Breast epithelium (tissue), 4 donors: ENCODE measurements at regions not wholly inside any gene's neighbourhood (a gene's known extent, or its start where the extent isn't known, plus 50 kb on each side); places are given as distances from the start of the nearest gene placed in this dataset.

ENCODE experiments used
- DNase-seq, 2 donors: peaks; one replicate each; pipeline ENCODE4 v3.0.0-alpha.2; 2019; ENCODE audit warnings: low spot score in 2 of 2
- H3K27ac ChIP-seq, 2 donors: fragments of 200-600 bp; sonication (generic) in 1 of 2; one replicate each; pipeline ENCODE4 v1.5.1; 2016 to 2019; ENCODE audit warnings: mild to moderate bottlenecking in 1 of 2
- H3K27me3 ChIP-seq, 2 donors: fragments of 200-600 bp; sonication (generic) in 1 of 2; one replicate each; pipeline versions ENCODE4 v1.5.1 to v1.6.0; 2017 to 2019; ENCODE audit warnings: control low read depth in 1 of 2, mild to moderate bottlenecking in 1 of 2
- H3K36me3 ChIP-seq: fragments of 200-600 bp; one replicate; pipeline ENCODE4 v1.5.1; 2019
- H3K4me1 ChIP-seq, 2 donors: fragments of 200-600 bp; sonication (generic); one replicate each; pipeline ENCODE4 v1.5.1; 2016 to 2019; ENCODE audit warnings: control low read depth in 1 of 2
- H3K4me3 ChIP-seq, 3 donors: fragments of 200-600 bp; sonication (generic); 1 replicate in 2 of 3; 2 replicates in 1 of 3; pipeline ENCODE4 v1.5.1; 2016 to 2019; ENCODE audit warnings: mild to moderate bottlenecking in 3 of 3, moderate library complexity in 2 of 3
- H3K9me3 ChIP-seq, 2 donors: fragments of 200-600 bp; sonication (generic) in 1 of 2; one replicate each; pipeline ENCODE4 v1.5.1; 2016 to 2019; ENCODE audit warnings: control low read depth in 1 of 2
- CTCF ChIP-seq, 3 donors: fragments of 450-650 bp; IDR thresholded peaks; one replicate each; pipeline ENCODE4 v1.5.1; 2016 to 2017; ENCODE audit warnings: antibody characterized with exemption in 3 of 3, mild to moderate bottlenecking in 3 of 3, moderate library complexity in 3 of 3
- POLR2A ChIP-seq: fragments of 450-650 bp; IDR thresholded peaks from one replicate; pipeline ENCODE4 v1.6.1; 2016; ENCODE audit warnings: antibody characterized with exemption, mild to moderate bottlenecking, moderate library complexity
- POLR2AphosphoS5 ChIP-seq, 3 donors: sonication (generic); formaldehyde crosslinking; IDR thresholded peaks; one replicate each; pipeline ENCODE4 v1.6.1; 2017; ENCODE audit warnings: antibody characterized with exemption in 3 of 3
- intact Hi-C: fragments of 100-400 bp; cut with DNase I; formaldehyde crosslinking; loops from one replicate; pipeline ENCODE4 v1.15.1; 2023; ENCODE audit warnings: low total_unique reads

DNA sequence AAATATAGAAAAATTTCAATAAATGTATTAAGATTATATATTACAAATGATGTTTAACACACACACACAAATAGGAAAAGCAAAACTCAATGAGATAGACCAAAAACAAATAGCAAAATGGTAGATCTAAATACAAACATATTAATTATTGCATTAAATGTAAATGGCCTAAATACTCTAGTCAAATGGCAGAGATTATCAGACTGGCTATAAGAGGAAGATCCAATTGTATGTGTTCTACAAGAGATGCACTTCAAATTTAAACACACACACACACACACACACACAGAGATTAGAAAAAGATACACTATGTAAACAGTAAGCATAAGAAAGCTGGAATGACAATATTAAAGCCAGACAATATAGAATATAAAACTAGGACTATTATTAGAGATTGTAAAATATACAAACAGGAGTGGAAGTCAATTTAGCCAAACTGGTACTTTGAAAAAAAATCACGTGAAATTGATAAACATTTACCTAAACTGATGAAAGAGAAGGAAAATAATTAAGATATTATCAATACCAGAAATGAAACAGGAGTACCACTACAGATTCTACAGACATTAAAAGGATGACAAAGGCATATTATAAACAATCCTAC is 150.5 kb downstream of the TBXT start:
- no peak overlapping the region for H3K27ac ChIP-seq
- no peak overlapping the region for H3K4me3 ChIP-seq
- no peaks in the 10 kb centered on the region for H3K4me1 ChIP-seq
- intact Hi-C loops: no loop called here
- H3K9me3 ChIP-seq: peaks cover 0 to 26% of the 10 kb centered on the region in 2 donors
- no peaks in the 10 kb centered on the region for H3K36me3 ChIP-seq
- DNase-seq: no peak
- H3K27me3 ChIP-seq: peaks cover 0 to 8% of the 10 kb centered on the region in 2 donors
- TF ChIP-seq POLR2A (no peak), POLR2AphosphoS5 (IDR thresholded peaks at IDR 0.05) (no peak), CTCF (IDR thresholded peaks at IDR 0.05) (no peak)

GRCh38 chr6:166014966-166015365 is 152.7 kb downstream of the TBXT start:
- intact Hi-C loops: no loop called here
- no peaks in the 10 kb centered on the region for H3K36me3 ChIP-seq

GRCh38 chr6:166010136-166010960 is 157.3 kb downstream of the TBXT start:
- Histone ChIP-seq H3K36me3 (no peaks in the 10 kb centered on the region), H3K27me3 (peaks cover 0 to 69% of the 10 kb centered on the region in 2 donors), H3K9me3 (no peaks in the 10 kb centered on the region), H3K27ac (no peak overlapping the region), H3K4me3 (no peak overlapping the region), H3K4me1 (peaks cover 0 to 10% of the 10 kb centered on the region in 2 donors)
- TF ChIP-seq POLR2A (no peak), CTCF (IDR thresholded peaks at IDR 0.05) (no peak), POLR2AphosphoS5 (IDR thresholded peaks at IDR 0.05) (no peak)
- no peak for DNase-seq
- intact Hi-C loops: no loop called here

More at GRCh38 chr6:166014966-166015365, 152.7 kb downstream of the TBXT start:
- DNase-seq: no peak
- H3K4me3 ChIP-seq: no peak overlapping the region
- peaks cover 0 to 17% of the 10 kb centered on the region in 2 donors for H3K9me3 ChIP-seq
- H3K4me1 ChIP-seq: no peaks in the 10 kb centered on the region
- no peak overlapping the region for H3K27ac ChIP-seq
- H3K27me3 ChIP-seq: peaks cover 0 to 29% of the 10 kb centered on the region in 2 donors
- no peak for TF ChIP-seq CTCF (IDR thresholded peaks at IDR 0.05)
- TF ChIP-seq POLR2A: no peak
- no peak for TF ChIP-seq POLR2AphosphoS5 (IDR thresholded peaks at IDR 0.05)

- Histone ChIP-seq H3K4me1 (peaks cover 0 to 10% of the 10 kb centered on the region in 2 donors), H3K36me3 (no peaks in the 10 kb centered on the region), H3K27me3 (peaks cover 0 to 71% of the 10 kb centered on the region in 2 donors), H3K9me3 (no peaks in the 10 kb centered on the region), H3K4me3 (peak overlapping the region in 1 of 3 donors; percentile 42), H3K27ac (no peak overlapping the region)
- intact Hi-C loops: no loop called here
- no peak for DNase-seq
- TF ChIP-seq CTCF (IDR thresholded peaks at IDR 0.05) (no peak), POLR2AphosphoS5 (IDR thresholded peaks at IDR 0.05) (no peak), POLR2A (no peak)
Measured at GRCh38 chr6:166009385-166010031, 158.1 kb downstream of the TBXT start.
